Lung (tissue), 11 donors: ENCODE measurements at regions not wholly inside any gene's neighbourhood (a gene's known extent, or its start where the extent isn't known, plus 50 kb on each side); places are given as distances from the start of the nearest gene placed in this dataset.

Experiments used
- ATAC-seq: fragments of 200-7000 bp; cut with Tn5 transposase; one replicate; pipeline ENCODE4 v1.9.1; 2020; ENCODE audit warnings: moderate number of reproducible peaks; ENCODE audit not compliant: insufficient read depth, low FRiP score
- DNase-seq, 3 donors: peaks; one replicate each; pipeline ENCODE4 v3.0.0-alpha.2; 2013 to 2017
- H3K27ac ChIP-seq, 2 donors: one replicate each; pipeline ENCODE4 v1.5.1; 2013; ENCODE audit warnings: mild to moderate bottlenecking in 2 of 2, moderate library complexity in 2 of 2, control low read depth in 1 of 2, inconsistent platforms in 1 of 2, low read depth in 1 of 2, low read length in 1 of 2
- H3K27me3 ChIP-seq, 3 donors: one replicate each; pipeline ENCODE4 v1.5.1; 2013; ENCODE audit warnings: low read length in 2 of 3; ENCODE audit not compliant: control insufficient read depth in 3 of 3, insufficient read depth in 3 of 3
- H3K36me3 ChIP-seq, 4 donors: one replicate each; pipeline ENCODE4 v1.5.1; 2013; ENCODE audit warnings: low read length in 4 of 4, mild to moderate bottlenecking in 1 of 4, moderate library complexity in 1 of 4; ENCODE audit not compliant: control insufficient read depth in 4 of 4, insufficient read depth in 4 of 4
- H3K4me1 ChIP-seq, 5 donors: one replicate each; pipeline ENCODE4 v1.5.1; 2013; ENCODE audit warnings: low read length in 5 of 5, mild to moderate bottlenecking in 2 of 5, moderate library complexity in 1 of 5; ENCODE audit not compliant: control insufficient read depth in 5 of 5, insufficient read depth in 5 of 5
- H3K4me3 ChIP-seq: one replicate; pipeline ENCODE4 v1.5.1; 2013; ENCODE audit warnings: mild to moderate bottlenecking, control low read depth, moderate library complexity
- H3K9ac ChIP-seq, 2 donors: one replicate each; pipeline ENCODE4 v1.5.1; 2013; ENCODE audit warnings: low read length in 2 of 2, control low read depth in 1 of 2; ENCODE audit not compliant: insufficient read depth in 1 of 2
- H3K9me3 ChIP-seq, 4 donors: one replicate each; pipeline ENCODE4 v1.5.1; 2013; ENCODE audit warnings: low read length in 3 of 4, mild to moderate bottlenecking in 1 of 4, moderate library complexity in 1 of 4; ENCODE audit not compliant: control insufficient read depth in 4 of 4, insufficient read depth in 3 of 4
- CTCF ChIP-seq: IDR thresholded peaks from 2 replicates; pipeline ENCODE4 v1.5.1; 2012; ENCODE audit warnings: mild to moderate bottlenecking; ENCODE audit errors: control extremely low read depth, extremely low read depth
- WGBS, 2 donors: extraction: QIAGEN DNeasy Blood & Tissue Kit; methylation state at CpG; one replicate each; pipeline ENCODE4 v1.1.7; 2013; 5-methylcytosine and 5-hydroxymethylcytosine counted together
- donor health status: control.
- donor health status: control.
- donor health status: Bipolar disorder and iron deficiency.
- donor health status: healthy.
- donor health status: DM: yes; HTN: yes; CAD: no.

- H3K9me3 ChIP-seq, result no peaks in the 10 kb centered on the region
- TF ChIP-seq CTCF, result no peak
- H3K9ac ChIP-seq, result no peak overlapping the region
- no peaks in the 10 kb centered on the region for H3K36me3 ChIP-seq
- DNase-seq (no peak), ATAC-seq (no peak)
- H3K27ac ChIP-seq, result no peak overlapping the region
- no peaks in the 10 kb centered on the region for H3K27me3 ChIP-seq
- H3K4me1 ChIP-seq, result peaks cover 0 to 4% (median 0%) of the 10 kb centered on the region in 5 donors
- H3K4me3 ChIP-seq, result no peak overlapping the region
- WGBS, 2 donors, result 70 to 76% methylated on average over 2 of the region's 2 CpGs
Measured at GRCh38 chr5:109476292-109476691, 66.5 kb upstream of the PJA2 start.

GRCh38 chr5:109469896-109470662 is 60.3 kb upstream of the PJA2 start:
- Histone ChIP-seq H3K4me3 (no peak overlapping the region), H3K9me3 (no peaks in the 10 kb centered on the region), H3K9ac (no peak overlapping the region), H3K27ac (no peak overlapping the region), H3K4me1 (peaks cover 0 to 22% (median 0%) of the 10 kb centered on the region in 5 donors), H3K36me3 (no peaks in the 10 kb centered on the region), H3K27me3 (no peaks in the 10 kb centered on the region)
- 54 to 84% methylated on average over 1 of the region's 1 CpG for WGBS, 2 donors
- no peak for TF ChIP-seq CTCF
- DNase-seq, result no peak
- ATAC-seq, result no peak

- TF ChIP-seq CTCF, result peak; percentile 79
- 34 to 39% methylated on average over 4 of the region's 4 CpGs for WGBS, 2 donors
Measured at GRCh38 chr5:109468737-109469420, 59.1 kb upstream of the PJA2 start.

More at GRCh38 chr5:109468737-109469420, 59.1 kb upstream of the PJA2 start:
- no peaks in the 10 kb centered on the region for H3K36me3 ChIP-seq
- DNase-seq (peak; percentile 97 to 99 (median 99)), ATAC-seq (peak; percentile 96)
- no peaks in the 10 kb centered on the region for H3K27me3 ChIP-seq
- no peak overlapping the region for H3K9ac ChIP-seq
- no peak overlapping the region for H3K4me3 ChIP-seq
- peaks cover 0 to 22% (median 0%) of the 10 kb centered on the region in 5 donors for H3K4me1 ChIP-seq
- no peak overlapping the region for H3K27ac ChIP-seq
- H3K9me3 ChIP-seq, result no peaks in the 10 kb centered on the region
